Stimulated activated CD4-positive, alpha-beta T cell treated with anti-CD3 and anti-CD28 coated beads, Interleukin-12 subunit alpha, Interleukin-12 subunit beta, amount 100 ng/mL, for 4 hours (primary cell): ENCODE measurements at regions not wholly inside any gene's neighbourhood (a gene's known extent, or its start where the extent isn't known, plus 50 kb on each side); places are given as distances from the start of the nearest gene placed in this dataset.

Source experiments
- DNase-seq: peaks from one replicate; pipeline ENCODE4 v3.0.0-alpha.2; 2020

GRCh38 chr6:130775411-130776012, 51.7 kb upstream of the SMLR1 start:
- DNase-seq, result no peak

GRCh38 chr6:130776287-130776925, 50.8 kb upstream of the SMLR1 start:
- no peak for DNase-seq
